ENCODE measurements at regions not wholly inside any gene's neighbourhood (a gene's known extent, or its start where the extent isn't known, plus 50 kb on each side); places are given as distances from the start of the nearest gene placed in this dataset.
"Not testable (repeated sequence)": the region's sequence is repeated elsewhere in the genome, so short reads cannot be mapped to it uniquely, and the experiment has no call there.

GRCh38 chr12:82619644-82620043 is 67.1 kb upstream of the TMTC2 start:
- DNase-seq (ENCODE audit: low read depth), result no peak
- no peak overlapping the region for H3K4me3 ChIP-seq (ENCODE audit: low read depth, low read length)
- TF ChIP-seq CTCF (IDR thresholded peaks at IDR 0.05; ENCODE audit: insufficient read depth, low read length), result no peak

DNA sequence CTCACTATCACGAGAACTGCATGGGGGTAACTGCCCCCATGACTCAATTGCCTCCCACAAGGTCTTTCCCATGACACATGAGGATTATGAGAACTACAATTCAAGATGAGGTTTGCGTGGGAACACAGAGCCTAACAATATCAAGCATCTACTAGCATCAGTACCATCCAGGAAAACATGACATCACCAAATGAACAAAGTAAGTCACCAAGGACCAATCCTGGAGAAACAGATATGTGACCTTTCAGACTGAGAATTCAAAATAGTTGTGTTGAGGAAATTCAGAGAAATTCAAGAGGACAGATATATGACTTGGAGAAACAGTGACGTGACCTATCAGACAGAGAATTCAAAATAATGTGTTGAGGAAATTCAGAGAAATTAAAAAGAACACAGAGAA is 65.8 kb upstream of the TMTC2 start:
- no peak for DNase-seq (ENCODE audit: low read depth)
- no peak for TF ChIP-seq CTCF (IDR thresholded peaks at IDR 0.05; ENCODE audit: insufficient read depth, low read length)
- H3K4me3 ChIP-seq (ENCODE audit: low read depth, low read length), result no peak overlapping the region

DNA sequence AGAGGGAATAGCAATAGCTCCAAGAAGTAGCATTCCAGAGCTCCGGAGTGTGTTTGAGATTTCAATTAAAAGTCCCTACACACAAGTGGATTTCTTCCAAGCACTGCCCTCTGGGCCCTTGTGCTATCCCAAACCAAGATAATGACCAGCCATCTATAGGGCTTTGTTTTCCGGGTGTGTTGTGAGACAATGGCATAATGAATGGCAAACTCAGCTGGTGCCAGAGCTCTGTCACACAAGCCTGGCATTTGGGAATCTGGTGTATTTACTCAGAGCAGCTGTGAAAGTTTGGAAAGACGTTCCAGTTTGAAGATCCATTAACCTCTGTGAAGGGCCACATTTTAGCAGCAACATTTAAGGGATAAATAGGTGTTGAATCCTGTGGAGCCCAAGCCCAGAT is 61.2 kb upstream of the TMTC2 start:
- no peak for DNase-seq (ENCODE audit: low read depth)
- no peak overlapping the region for H3K4me3 ChIP-seq (ENCODE audit: low read depth, low read length)
- TF ChIP-seq CTCF (IDR thresholded peaks at IDR 0.05; ENCODE audit: insufficient read depth, low read length), result no peak

DNA sequence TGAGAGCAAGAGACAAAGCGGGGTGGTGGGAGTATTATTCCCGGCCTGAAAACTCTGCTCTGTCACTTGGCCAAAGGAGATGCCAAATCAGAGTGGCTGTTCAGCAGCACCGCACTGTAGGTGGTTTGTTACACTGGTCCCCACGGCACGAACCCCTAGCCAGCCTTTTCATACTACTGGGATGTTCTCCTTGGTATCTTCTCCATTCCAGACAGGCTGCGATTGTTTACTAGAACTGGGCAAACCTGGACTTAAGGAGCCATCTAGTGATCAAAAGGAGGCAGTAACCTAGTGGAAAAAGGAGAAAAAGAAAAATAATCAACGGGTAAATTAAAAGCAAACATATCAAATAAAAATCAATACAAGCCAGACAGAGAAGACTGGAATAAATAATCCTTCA is 58.9 kb upstream of the TMTC2 start:
- TF ChIP-seq CTCF (IDR thresholded peaks at IDR 0.05; ENCODE audit: insufficient read depth, low read length), result peak; percentile 31
- no peak overlapping the region for H3K4me3 ChIP-seq (ENCODE audit: low read depth, low read length)
- DNase-seq (ENCODE audit: low read depth), result peak; percentile 21

DNA sequence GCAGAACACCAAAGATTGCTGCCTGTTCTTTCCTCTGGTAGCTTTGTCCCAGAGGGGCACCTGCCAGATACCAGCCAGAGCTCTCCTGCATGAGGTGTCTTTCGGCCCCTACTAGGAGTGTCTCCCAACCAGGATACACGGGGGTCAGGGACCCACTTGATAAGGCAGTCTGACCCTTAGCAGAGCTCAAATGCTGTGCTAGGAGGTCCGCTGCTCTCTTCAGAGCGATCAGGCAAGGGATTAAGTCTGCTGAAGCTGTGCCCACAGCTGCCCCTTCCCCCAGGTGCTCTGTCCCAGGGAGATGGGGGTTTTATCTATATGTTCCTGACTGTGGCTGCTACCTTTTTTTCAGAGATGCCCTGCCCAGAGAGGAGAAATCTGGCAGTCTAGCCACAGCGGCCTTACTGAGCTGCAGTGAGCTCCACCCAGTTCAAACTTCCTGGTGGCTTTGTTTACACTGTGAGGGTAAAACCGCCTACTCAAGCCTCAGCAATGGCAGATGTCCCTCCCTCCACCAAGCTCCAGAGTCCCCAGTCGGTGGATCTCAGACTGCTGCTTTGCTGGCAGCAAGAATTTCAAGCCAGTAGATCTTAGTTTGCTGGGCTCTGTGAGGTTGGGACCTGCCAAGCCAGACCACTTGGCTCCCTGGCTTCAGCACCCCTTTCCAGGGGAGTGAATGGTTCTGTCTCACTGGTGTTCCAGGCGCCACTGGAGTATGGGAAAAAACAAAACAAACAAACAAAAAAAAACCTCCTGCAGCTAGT is 52.0 kb upstream of the TMTC2 start:
- not testable (repeated sequence) for H3K4me3 ChIP-seq (ENCODE audit: low read depth, low read length); DNase-seq (ENCODE audit: low read depth)

DNA sequence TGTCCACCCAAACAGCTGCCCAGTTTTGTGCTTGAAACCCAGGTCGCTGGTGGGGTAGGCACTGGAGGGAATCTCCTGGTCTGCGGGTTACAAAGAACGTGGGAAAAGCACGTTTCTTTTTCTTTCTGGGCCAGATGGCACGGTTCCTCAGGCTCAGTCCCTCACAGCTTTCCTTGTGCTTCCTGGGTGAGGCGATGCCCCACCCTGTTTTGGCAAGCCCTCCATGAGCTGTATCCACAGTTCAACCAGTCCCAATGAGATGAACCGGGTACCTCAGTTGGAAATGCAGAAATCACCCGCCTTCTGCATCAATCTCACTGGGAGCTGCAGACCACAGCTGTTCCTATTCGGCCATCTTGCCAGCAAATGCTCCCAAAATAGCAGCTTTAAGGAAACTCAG is 51.4 kb upstream of the TMTC2 start:
- DNase-seq (ENCODE audit: low read depth), result no peak
- no peak for TF ChIP-seq CTCF (IDR thresholded peaks at IDR 0.05; ENCODE audit: insufficient read depth, low read length)
- H3K4me3 ChIP-seq (ENCODE audit: low read depth, low read length), result no peak overlapping the region

Measured in fibroblast of the aortic adventitia (primary cell).